OCI-M1 (cell line): ENCODE measurements at regions not wholly inside any gene's neighbourhood (a gene's known extent, or its start where the extent isn't known, plus 50 kb on each side); places are given as distances from the start of the nearest gene placed in this dataset.
"Not testable (repeated sequence)": the region's sequence is repeated elsewhere in the genome, so short reads cannot be mapped to it uniquely, and the experiment has no call there.

Experiments used
- DNase-seq: peaks from one replicate; lab custom pipeline; 2025; lab: John Stamatoyannopoulos, UW

DNA sequence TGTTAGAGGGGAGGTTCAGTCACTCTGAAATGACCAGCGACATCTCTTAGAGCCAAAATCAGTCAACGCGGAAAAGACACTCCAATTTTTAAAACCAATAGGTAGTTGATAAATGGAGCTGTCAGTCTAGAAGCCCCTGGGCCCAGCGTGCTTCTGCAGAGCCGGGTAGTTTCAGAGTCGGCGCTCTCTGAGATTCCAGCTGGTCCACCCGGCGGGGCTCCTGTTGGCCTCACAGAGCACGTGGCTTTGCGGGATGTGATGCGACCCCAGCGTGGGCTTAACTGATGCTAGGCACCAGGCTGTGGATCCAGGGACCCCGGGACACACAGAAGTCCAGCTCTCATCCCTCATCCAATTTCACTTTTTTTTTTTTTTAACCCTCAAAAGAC lies 245.9 kb downstream of the BCL2L11 start:
- not testable (repeated sequence) for DNase-seq

DNA sequence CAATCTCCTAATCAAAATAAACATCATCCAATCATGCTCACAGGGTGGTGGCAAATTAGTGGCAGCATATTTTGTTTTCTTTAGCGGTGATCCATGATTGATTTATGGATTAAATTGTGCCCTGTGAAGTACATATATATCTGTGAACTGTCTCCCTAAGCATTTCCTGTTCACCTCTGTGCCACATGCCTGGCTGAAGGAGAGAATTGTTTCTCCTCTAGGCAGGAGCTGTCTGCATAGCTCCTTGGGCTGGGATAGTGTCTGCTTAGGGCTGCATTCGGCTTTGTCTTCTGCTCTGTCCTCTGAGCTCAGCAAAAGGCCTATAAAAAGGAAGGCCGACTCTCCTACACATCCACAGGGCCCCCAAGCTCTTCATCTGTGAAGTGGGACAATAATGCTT lies 246.4 kb downstream of the BCL2L11 start:
- DNase-seq: not testable (repeated sequence)

DNA sequence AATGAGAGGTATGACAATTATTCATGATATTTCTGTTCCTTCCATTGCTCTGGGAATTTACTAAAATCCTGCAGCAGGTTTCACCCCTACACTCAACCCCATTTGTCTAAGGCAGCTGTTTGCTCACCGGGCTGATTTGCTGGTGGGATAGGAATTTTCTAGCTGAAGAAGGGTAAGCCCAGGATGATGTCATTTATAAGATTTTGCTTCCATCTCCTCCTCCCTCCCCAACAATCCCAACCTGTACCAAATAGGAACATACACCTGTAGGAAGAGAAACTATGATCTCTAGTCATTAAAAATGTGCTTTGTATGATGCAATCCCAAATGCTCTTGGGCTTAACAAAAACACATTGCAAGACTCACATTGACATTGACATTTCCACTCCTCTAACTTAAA lies 247.2 kb downstream of the BCL2L11 start:
- not testable (repeated sequence) for DNase-seq

DNA sequence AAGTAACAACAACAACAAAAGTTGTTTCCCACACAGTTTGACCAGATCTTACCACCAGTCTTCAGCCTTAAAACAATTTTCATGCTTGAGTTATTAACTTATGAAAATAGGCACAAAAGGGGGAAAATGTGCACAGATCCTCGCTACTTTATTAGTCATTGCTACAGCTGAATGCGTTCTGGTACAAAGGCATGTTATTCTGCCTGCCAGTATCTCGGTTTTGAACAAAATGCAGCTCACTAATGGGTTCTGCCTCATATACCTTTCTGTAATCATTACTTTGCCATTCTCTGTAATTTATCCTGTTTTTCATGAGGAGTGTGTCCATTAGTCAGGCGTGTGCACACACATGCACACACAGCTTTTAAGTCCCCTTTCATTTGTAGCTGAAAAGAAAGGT lies 247.6 kb downstream of the BCL2L11 start:
- not testable (repeated sequence) for DNase-seq

DNA sequence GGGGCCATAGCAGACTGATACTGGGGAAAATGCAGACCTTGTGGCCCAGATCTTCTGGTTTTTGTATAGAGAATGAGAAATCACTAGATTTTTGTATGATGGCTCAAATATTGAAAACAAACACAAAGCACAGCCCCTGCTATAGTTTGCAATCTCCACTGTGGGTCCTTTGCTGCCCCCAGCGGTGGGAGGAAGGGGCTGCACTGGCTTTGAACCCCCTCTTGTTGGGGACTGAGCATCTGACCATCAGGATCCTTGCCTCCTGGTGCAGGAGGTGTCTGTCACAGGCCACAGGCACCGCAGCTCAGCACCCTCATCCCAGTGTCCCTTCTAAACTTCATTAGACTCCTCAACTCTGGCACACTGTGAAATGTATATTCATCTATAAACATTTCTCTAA lies 252.3 kb downstream of the BCL2L11 start:
- not testable (repeated sequence) for DNase-seq

DNA sequence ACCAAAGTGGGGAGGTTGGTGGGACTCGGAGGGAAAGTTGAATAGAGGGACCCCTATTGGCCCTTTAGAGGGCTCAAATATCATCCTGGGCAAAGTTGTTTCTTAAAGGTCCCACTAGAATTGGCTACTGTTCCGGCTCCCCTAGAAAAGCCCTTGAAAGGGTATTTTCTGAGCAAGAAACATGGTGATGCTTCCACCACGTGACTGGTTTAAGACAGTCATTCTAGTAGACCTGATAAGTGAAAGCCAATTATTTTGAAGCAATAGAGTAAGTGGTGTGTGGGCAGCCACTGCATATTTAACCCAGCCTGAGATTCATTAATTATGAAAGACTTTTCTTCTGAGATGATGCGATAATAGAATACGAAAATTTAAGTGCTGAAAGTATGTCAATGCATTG lies 253.3 kb downstream of the BCL2L11 start:
- not testable (repeated sequence) for DNase-seq

DNA sequence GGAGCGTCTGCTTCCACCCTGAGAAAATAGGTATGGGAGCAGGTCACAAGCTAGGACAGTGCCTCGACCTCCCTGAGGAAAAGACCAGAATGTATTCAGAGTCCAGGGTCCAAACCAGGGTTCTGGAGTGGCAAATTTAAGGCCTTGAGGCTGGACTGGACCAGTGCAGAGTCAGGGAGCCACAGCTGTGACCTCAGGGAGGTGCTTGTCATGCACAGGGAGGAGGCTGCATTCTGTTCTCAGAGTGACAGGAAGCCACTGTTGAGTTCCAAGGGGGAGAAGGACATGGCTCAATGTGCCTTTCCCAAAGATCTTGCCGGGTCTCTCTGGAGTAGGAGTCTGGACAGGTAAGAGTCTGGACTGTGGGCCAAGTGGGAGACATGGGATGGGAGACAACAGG lies 254.0 kb downstream of the BCL2L11 start:
- not testable (repeated sequence) for DNase-seq

DNA sequence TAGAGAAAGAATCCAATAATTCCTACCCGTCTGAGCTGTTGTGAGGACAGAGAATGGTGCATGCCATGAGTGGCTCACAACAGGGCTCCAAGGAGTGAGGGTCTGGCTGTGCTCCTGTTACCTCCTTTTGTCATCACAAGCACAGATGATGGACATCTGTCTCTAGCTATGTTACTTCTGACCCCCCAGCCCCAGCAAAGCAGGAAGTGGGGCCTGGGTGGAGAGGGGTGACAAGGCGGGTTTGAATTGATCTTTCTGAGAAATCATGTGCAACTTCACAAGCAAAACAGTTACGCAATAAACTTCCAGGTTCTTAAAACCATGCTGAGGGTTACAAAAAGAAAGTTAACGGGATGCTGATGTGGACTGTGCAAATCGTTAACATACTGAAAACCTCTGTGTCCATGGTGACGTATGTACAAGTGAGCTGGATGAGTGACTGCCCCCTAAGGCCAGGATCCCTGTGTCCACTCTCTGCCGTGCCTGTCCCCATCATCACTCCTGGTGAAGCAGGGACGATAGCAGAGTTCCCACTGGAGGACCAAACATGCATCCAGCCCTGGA lies 254.7 kb downstream of the BCL2L11 start:
- not testable (repeated sequence) for DNase-seq

DNA sequence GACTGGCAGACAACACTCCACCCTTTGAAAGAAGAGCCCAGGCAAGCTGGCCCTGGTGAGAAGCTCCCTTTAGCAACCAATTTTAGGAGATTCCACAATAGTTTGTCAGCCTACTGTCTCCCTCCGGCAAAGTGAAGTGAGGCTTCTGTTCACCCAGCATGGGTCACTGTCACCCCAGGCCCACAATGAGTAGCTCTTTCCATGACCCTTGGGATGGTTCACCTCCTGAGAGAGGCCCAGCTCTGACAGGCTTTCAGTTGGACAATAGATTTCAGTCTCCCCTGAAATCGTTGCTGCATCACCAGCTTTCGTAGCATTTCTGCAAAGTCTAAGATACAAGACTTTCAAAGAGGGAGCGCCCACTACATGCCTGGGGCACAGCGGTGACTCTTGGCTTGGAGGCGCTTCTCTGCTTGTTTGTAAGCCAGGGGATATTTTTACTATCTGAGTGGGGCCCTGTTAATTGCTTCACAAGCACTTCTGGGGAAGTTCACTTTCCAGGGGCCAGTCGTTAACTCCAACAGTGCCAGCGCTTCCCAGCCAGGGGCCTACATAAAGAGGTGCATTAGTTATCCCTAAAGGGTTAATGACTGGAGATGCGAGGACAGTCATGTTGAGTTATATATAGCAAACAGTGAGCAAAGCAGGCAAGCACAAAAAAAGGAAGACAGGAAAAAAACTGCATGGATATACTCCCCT lies 255.7 kb downstream of the BCL2L11 start:
- not testable (repeated sequence) for DNase-seq

DNA sequence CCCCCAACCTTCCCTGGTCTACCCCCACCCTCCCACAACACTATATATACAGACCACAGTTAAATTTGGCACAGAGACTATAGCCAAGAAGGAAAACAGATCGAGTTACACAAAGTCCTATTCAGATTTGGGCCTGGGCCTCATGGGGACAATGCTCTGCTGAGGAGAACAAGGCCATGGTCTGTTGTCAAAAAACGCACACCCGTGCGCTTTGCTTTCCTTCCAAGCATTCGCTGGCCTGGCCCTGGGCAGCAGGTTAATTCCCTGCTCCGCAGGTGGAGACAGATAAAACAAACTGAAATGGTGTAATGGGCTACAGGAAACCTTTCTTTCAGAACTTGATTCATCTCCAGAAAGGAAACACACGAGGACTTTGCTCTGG lies 256.2 kb downstream of the BCL2L11 start:
- not testable (repeated sequence) for DNase-seq

DNA sequence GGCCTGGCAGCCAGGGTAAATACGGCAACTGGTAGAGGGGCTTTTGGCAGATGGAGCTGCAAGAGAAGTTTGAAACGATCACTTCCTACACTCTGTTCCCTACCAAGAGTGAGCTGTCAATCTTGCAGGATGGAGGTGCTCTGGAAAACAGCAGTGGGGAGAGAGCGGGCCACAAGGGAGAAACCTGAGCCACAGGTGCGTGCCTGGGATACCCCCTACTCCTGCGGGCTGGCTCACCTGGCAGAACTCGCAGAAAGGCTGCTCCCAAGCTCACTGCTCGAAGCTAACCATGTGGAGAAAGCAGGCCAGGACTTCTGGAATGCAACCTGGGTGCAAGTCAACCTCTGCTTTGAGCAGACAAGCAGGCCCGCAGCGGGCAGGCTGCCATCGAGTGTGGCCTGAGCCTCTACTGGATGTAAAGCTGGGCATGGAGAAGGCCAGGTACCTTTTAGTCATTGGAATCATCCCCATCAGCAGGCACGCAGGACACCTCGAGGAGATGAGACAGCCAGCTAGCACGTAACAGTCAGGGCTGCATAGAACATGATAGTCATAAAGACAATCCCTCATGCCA lies 256.8 kb downstream of the BCL2L11 start:
- DNase-seq: not testable (repeated sequence)

DNA sequence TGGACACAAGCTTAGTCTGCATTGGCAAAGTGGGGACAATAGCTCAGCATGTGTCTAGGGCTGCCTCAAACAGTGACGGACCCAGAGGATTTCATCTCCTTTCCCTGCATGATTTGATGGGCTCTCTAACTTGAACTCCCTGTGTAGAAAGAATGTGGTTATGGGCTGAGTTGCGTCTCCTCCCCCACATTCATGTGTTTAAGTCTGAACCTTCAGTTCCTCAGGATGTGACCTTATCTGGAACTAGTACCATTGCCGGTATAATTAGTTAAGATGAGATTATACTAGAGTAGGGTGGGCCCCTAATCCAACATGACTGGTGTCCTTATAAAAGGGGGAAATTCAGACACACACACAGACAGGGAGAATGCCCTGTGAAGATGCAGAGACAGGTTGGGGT lies 257.6 kb downstream of the BCL2L11 start:
- not testable (repeated sequence) for DNase-seq

DNA sequence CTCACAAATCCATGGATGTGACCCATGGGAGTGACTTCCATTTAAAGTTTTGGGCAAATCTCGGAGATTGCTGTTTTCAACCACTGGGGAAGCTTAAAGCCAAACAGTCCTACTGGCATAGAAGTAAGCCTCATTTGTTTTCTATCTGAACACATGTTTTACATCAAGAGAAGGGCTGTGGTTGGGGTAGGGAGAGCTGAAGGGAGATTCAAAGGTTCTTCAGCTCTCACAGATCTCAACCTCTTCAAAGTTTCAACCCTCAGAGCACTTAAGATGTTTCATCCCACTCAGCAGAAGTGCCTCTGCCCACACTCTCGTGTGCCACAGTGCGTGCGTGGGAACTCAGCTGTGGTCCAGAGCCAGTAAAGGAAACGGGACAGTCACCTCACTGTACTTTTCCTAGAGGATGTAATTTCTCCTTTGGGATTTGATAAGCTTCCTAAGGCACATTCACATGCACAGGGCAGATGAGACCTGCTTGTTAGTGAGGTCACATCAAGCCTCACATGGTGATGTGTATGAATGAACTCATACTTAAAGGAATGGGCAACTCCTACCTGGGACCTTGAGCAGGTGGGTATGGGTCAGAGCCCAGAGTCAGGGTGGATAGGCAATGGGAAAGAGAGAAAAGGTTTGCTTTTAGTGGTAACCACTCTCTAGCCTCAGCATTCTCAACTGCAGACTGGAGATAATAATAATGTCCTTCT lies 260.2 kb downstream of the BCL2L11 start:
- not testable (repeated sequence) for DNase-seq

DNA sequence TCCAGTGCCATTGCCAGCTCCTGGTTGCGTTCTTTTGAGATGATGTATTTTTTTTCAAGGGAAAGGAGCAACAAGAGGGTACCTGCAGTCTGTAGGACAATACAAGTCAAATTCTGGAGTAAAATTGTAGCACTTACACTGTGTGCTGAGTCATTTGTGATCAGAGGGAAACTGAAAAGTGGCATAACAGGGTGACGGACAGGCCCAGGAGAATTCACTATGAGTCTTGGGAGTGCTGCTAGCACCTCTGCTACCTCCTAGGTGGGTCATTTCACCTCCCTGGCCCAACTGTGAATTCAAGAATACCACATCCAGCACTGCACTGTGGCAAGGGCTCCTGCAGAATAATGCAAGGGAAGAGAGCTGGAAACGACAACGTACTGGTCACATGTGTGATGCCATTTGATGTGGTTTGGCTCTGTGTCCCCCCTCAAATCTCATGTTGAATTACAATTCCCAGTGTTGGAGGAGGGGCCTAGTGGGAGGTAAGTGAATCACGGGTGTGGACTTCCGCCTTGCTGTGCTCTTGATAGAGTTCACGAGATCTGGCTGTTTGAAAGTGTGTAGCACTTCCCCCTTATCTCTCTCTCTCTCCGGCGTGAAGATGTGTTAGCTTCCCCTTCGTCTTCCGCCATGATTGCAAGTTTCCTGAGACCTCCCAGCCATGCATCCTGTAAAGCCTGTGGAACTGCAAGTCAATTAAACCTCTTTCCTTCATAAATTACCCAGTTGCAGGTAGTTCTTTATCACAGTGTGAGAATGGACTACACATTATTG lies 261.0 kb downstream of the BCL2L11 start:
- not testable (repeated sequence) for DNase-seq

DNA sequence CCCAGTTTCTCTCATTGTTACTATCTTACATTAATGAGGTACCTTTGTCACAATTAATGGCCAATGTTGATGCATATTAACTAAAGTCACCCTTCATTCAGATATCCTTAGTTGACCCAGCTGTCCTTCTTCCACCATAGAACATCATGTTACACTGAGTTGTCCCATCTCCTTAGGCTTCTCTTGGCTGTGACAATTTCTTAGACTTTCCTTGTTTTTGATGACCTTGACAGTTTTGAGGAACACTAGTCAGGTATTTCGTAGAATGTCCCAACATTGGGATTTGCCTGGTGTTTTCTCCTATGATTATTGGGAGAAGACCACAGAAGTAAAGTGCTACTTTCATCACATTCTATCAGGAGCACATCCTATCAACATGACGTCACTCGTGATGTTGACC lies 261.8 kb downstream of the BCL2L11 start:
- DNase-seq: not testable (repeated sequence)

DNA sequence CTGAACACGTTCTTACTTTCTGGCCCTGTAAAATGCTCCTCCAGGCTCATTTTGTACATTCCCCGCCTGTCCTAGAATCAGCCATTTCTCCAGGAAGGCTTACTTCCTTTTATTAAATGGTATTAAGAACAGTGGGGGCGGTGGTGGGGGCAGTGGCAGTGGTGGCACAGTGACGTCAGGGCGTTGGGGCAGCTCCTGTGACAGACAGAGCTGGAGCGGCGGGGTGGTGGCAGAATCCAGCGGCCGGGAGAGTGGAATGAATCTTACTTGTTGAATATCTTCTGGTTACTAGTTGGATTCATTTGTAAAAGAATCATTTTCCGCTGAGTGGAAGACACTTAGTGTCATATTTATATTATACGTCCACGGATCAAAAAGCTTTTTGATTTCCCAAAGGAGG lies 262.6 kb downstream of the BCL2L11 start:
- not testable (repeated sequence) for DNase-seq

DNA sequence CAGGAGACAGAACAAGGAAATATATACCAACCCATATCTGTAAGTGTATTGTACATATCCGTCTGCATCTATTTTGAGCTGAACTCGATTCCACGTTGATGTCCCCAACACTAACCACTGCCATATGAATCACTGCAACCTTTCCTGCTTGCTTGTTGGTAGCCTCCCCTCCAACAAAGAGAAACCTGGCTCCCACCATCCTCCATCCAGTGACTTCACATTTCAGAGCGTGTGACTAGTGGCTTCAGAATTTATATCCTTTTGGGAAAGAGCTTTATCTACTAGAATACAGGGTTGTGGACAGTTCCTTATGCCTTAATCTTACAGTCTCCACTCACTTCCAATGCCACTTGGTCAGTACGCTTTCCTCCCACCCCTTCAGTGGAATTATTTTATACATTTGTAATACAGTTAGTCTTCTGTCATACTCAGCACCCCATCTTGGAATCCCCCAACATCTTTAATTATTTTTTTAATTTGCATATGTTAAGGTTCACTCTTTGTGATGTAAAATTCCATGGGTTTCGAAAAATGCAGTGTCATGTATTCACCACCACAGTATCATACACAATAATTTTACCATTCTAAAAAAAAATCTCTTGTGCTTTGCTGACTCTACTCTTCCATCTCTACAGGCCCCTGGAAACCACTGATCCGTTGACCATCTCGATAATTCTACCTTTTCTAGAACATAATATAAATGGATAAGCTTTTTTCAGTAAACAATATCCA lies 264.7 kb downstream of the BCL2L11 start:
- not testable (repeated sequence) for DNase-seq

DNA sequence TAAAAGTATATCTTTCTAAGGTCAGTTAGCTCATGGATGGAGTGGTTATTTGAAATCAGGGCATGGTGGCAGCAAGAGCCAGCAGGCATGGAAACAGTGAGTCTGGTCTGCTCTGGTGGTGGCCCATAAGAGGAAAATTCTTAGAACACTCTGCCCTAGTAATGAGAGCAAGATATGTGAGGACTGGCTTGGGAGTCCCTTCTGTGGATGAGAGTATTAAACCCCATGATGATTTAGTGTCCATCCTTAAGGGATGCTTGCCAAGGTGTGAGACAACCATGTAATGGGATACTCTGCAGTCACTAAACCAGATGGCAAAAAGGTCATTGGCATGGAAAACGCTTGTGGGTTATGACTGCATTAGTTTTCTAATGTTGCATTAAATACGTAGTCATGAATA lies 269.9 kb downstream of the BCL2L11 start:
- DNase-seq: not testable (repeated sequence)

DNA sequence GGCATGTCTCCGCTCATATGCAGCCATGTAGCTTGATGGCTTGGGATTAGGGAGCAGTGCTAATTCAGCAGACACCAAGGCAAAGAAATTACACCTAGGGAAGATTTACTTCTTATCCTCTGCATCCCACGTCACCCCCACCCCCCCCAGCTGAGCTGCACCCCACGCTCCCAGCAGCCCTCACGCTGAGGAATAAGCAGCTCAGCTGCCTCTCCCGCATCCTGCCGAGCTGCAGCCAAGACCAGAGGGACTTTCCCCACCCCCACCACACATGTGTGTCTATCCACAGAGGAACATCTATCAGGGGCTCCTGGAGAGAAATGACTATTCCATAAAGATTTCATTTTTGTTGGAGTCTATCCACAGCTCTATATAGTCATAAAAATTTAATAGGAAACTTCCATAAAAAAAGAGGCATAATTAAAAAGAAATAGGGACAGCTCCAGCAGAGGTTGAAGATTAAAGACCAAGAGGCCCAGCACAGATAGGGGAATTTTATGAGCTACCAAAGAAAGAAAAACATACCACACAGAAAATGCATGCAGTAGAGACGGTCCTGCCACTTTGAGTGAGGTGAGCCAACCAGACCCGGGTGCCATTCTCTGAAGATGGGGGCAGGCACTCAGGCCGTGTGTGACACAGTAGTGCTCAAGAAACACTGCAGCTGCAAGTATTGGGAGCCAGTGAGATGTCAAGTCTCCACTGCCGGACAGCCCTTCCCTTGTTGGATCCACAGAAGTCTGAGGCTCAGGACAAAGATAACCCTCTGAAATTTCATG lies 274.8 kb downstream of the BCL2L11 start:
- DNase-seq: not testable (repeated sequence)

DNA sequence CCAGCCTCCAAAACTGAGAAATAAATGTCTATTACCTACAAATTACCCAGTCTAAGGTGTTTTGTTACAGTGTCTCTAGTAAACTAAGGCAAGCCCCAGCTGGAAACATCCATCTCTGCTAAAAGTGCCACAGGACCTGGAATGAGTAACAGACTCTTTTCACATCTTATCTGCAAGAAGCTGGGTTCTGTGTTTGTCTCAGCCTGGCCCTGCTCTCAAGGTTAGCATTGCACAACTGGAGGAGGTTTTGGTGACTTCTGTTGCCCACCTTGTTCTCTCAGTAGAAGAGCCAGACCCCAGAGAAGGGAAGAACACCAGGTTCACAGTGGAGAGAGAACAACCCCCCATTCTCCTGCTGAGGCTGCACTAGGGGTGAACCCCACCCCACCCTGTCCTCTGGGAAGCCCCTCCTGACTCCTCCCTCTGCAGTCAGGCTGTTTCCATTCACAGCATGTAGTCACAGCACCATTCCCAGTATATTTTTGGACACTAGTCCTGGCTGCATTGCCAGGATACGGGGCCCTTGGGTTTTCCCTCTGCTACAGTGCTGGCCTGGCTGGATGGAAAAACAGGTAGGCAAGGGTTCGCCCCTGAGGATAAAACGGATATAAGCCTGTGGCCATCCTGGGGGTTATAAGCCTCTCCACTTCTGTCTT lies 280.0 kb downstream of the BCL2L11 start:
- DNase-seq: not testable (repeated sequence)
